Activated CD8-positive, alpha-beta memory T cell treated with anti-CD3 and anti-CD28 coated beads for 48 hours (primary cell): ENCODE measurements at regions not wholly inside any gene's neighbourhood (a gene's known extent, or its start where the extent isn't known, plus 50 kb on each side); places are given as distances from the start of the nearest gene placed in this dataset.

Experiments
- DNase-seq, 3 experiments: peaks; one replicate each; pipeline ENCODE4 v3.0.0-alpha.2; 2020; ENCODE audit warnings: low read depth in 2 of 3, low spot score in 2 of 3

GRCh38 chr5:96284727-96285389 is 148.2 kb downstream of the PCSK1 start:
- DNase-seq: no peak

DNA sequence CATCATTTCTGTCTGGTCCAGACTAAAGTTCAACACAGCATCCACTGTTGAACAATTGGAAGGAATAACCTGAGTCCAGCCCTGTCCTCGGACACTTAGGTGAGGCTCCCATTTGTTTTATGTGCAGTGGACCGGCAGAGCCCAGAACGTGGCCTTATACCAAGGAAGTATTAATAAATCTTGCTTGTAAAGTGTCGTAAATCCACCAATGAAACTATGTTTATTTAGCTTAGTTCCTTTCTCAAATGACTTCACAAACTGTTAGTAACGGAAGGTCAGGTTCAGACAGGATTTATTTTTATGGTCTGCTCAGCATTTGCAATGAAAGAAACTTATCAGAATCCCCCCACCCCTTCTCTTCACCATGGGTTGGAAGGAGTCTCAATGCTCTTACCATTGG is 149.5 kb downstream of the PCSK1 start:
- no peak for DNase-seq

- no peak for DNase-seq
Measured at GRCh38 chr5:96282020-96282419, 151.0 kb downstream of the PCSK1 start.

DNA sequence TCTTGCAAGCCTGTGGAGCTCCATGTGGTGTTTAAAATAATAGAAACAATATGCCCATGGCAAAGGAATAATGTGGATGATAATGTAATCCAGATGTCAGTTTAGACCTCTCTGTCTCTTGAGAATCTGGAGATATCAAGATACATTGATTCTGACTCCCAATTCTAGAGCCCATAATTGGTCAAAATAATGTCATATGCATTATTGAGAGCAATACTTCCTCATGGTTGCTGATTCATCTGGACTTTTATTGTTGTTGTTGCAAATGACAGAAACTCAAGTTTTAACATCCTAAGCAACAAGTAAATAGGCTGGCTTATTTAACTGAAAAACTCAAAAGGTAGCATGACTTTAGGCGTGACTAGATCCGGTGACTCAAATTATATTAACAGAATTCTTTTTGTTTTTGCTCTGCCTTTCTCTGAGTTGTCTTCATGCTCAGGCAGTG is 152.1 kb downstream of the PCSK1 start:
- no peak for DNase-seq

DNA sequence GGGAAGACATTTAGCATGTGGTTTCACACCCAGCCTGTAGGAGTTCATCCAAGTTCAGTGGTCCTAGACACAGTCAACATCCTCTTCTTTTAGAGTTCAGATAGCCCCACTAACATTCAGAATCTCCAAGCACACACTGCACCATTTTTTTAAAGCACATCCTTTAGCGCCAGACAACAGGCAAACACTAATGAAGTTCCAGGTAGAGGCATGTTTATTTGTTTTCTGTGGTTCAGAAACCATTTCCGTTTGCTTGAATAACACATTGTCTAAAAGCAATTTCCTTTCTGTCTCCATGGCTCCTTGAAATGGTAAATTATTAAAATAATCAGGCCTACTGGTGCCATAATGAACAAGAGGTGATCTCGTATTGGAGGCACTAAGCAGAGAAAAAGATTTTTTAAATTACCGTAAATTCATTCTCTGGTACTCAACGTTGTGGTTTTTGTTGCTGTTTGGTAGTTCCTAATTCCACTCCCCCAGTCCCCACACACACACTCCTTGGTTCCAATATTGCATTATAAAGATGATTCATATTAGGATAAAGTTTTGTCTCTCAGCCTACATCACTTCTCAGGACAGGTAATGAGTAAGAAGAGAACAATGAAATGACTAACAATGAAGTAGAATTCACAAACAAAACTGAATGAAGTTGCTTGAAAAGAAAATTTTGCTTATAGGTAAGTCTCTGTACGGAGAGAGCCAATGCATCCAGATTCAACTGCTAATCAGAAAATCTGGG is 153.1 kb downstream of the PCSK1 start:
- DNase-seq: no peak

DNA sequence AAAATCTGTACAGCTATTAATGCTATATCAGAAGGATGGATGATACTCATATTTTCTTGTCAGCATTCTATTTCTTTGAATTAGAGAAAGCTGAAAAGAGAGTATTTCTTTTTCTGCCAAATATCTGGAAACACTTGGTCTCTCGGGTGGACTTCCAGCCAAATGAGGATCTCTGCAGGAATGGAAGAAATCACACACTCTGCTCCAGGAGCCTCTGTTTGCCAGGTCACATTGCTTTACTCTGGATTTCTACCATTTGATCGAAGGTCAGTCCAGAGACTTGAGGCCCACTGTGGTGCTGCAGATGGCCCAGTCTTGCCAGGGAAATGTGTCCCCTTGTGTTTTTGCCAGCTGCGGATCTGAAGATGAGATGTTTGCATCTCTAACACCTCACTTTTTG is 154.1 kb downstream of the PCSK1 start:
- DNase-seq: no peak

DNA sequence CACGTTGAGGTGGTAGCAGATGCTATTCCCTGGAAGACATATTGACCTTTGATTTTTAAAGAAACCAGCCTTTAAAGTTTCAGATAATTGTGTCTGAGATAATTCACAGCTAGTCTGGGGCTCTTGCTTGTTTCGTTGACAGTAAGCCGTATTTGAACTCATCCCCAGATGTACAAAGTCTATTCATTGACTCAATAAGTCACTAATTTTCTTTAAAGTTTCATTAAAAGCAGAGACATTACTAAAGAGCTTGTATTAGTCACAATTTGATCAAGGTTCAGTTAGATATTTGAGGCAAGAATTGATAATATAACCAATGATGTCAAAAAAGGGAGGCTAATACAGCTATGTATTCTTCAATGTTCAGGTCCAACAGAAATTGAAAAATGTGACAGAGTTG is 158.0 kb downstream of the PCSK1 start:
- DNase-seq: no peak

DNA sequence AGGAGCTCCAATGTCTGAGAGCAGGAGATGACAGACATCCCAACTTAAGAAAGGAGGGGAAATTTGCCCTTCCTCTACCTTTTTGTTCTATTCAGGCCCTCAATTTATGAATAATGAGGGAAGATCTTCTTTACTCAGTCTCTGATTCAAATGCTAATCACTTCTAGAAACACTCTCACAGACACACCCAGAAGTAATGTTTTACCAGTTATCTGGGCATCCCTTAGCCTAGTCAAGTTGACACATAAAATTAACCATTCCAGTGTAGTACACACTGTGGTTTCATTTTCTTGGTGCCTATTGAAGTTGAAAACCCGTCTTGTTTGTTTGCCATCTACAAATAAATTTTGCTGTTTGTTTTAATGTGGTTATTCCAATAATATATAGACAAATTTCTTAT is 167.6 kb downstream of the PCSK1 start:
- no peak for DNase-seq

- no peak for DNase-seq
Measured at GRCh38 chr5:96264047-96264446, 169.0 kb downstream of the PCSK1 start.

DNA sequence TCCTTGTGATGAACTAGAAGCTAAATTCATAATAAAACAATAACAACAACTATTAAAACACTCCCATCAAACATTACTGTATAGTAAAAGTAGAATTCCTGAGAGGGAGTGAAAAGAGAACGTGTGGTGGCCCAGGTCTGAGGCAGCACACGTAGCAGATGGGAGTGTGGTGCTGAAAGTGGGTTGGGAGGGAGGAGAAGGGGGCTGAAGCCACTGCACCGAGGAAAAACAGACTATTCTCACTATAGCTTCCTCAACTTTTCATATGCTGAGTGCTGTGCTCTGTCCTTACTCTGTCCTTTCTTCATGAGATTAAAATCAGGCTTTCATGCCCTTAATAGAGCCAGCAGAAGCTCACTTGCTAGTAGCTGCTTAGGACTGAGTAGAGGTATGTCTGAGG is 170.9 kb downstream of the PCSK1 start:
- DNase-seq: no peak

DNA sequence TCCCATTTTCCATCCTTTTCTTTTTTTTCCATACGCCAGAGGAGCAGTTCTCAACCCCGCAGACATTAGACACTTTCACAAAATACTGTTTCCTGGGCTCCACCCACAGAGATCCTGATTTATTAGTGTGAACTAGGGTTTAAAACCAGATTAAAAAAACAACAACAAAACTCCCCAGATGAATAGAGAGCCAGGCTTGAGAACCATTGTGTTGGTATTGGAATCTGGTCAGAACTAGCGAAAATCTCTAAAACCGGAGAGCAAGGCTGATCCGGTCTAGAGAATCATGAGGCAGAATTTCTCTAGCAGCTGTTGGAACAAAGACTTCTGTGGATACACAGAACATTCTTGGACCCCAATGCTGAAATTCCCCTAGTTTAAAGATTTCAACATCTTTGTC is 173.0 kb downstream of the PCSK1 start:
- DNase-seq: no peak

- no peak for DNase-seq
Measured at GRCh38 chr5:96259151-96259772, 173.8 kb downstream of the PCSK1 start.

DNA sequence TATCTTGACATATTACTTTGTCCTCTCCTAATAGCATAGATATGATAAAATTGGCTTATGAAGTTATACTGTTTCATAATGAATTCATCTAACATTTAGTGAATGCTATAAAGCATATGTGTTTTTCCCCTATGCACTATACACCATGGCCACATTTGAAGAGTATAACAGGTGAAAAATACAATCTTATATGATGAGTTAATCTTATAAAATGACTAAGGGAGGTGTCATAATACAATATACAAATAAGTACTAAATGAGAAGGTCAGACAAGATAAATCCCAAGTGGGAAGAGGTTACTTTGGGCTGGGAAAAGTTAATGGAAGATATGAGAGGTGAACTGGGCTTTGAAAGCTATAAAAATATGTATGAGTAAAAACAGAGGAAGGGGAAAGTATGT is 174.4 kb downstream of the PCSK1 start:
- DNase-seq: no peak

DNA sequence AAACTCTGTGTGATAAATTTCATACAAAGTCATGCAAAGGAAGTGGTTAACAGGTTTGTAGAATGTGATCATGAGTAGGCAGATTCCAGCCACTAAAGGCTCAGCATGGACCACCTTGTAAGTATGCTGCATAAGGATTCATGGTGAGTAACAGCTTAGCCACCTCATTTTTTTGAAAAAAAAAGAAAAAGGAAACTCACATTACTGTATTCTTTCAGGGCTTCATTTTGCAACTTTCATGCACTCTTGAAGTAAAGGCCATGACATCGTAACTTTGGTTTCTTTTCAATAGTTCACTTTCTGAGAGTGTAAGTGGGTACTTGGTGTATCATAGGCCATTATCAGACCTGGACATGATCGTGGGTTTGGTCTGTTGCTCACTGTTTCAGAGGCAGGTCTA is 175.1 kb downstream of the PCSK1 start:
- no peak for DNase-seq

- DNase-seq: no peak
Measured at GRCh38 chr5:96256795-96257470, 176.1 kb downstream of the PCSK1 start.

- DNase-seq: no peak
Measured at GRCh38 chr5:96254980-96255691, 177.9 kb downstream of the PCSK1 start.

- no peak for DNase-seq
Measured at GRCh38 chr5:96253140-96253539, 179.9 kb downstream of the PCSK1 start.

- DNase-seq: no peak
Measured at GRCh38 chr5:96252596-96252995, 180.5 kb downstream of the PCSK1 start.

- DNase-seq: no peak
Measured at GRCh38 chr5:96250782-96251181, 182.3 kb downstream of the PCSK1 start.

GRCh38 chr5:96248131-96248530 is 184.9 kb downstream of the PCSK1 start:
- DNase-seq: no peak

DNA sequence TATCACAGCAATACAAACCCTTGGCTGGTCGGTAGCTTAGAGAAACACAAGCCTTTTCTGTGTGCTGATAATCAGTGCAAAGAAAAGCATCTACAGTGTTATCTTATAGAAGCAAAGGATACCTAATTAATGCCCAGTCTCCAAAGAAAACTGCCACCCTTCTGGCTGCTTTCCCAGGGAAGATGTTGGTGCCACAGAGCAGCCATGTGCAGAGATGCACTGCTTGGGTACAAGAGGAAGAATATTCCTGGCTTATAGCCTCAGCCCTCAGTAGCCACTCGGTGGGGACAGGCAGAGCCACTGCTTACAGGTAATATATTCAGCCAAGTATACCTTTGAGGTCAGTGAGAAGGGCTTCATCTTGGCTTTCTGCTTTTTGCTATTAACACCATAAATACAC is 185.3 kb downstream of the PCSK1 start:
- no peak for DNase-seq
